A673 (cell line): ENCODE measurements at regions not wholly inside any gene's neighbourhood (a gene's known extent, or its start where the extent isn't known, plus 50 kb on each side); places are given as distances from the start of the nearest gene placed in this dataset.

Experiments used
- EZH2 ChIP-seq: fragments of 200-600 bp; sonication (generic); IDR thresholded peaks from 2 replicates; pipeline ENCODE4 v1.6.1; 2017; ENCODE audit warnings: borderline replicate concordance, low read depth, mild to moderate bottlenecking, mixed read lengths, antibody characterized with exemption, low read length; ENCODE audit not compliant: poor library complexity, severe bottlenecking
- TF ChIP-seq, protein P1 (sequence below): fragments of 300-800, 200-600 bp; sonication (generic); conservative IDR thresholded peaks from 2 replicates; pipeline ENCODE4 v1.5.1; 2017; ENCODE audit warnings: low read depth, mild to moderate bottlenecking, antibody characterized with exemption, low read length, moderate library complexity, mixed read lengths

DNA sequence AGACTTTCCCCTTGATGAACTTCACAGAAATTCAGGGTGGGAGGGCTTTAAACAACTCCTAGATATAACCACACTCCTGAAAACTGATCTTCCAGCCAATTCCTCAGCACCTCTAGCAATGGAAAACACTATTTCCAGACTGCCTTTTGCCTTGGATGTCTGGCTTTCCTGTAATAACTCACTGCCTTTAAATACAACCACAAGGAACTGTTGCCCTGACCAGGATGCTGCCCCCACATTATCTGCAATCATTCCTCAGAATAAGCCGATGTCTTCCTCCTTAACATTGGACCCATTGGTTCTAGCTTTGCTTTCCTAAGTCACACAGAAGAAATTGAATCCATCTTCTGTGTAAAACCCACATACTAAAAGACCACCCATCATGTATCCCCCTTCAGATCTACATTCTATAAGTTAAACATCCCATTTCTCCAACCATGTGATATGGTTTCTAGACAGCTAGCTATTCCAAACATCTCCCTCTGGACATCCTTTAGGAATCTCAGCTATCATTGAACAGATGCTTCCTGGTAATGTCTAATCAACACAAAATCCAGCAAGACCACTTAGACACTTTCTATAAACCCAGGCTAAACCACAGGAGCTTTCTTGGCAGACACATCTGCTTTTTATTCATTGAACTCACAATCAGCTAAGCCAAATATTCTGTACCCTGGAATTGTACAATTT lies 95.9 kb upstream of the KCNQ5 start:
- TF ChIP-seq, protein P1, sequence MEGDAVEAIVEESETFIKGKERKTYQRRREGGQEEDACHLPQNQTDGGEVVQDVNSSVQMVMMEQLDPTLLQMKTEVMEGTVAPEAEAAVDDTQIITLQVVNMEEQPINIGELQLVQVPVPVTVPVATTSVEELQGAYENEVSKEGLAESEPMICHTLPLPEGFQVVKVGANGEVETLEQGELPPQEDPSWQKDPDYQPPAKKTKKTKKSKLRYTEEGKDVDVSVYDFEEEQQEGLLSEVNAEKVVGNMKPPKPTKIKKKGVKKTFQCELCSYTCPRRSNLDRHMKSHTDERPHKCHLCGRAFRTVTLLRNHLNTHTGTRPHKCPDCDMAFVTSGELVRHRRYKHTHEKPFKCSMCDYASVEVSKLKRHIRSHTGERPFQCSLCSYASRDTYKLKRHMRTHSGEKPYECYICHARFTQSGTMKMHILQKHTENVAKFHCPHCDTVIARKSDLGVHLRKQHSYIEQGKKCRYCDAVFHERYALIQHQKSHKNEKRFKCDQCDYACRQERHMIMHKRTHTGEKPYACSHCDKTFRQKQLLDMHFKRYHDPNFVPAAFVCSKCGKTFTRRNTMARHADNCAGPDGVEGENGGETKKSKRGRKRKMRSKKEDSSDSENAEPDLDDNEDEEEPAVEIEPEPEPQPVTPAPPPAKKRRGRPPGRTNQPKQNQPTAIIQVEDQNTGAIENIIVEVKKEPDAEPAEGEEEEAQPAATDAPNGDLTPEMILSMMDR, result no peak
- TF ChIP-seq EZH2, result no peak
